ENCODE measurements at regions not wholly inside any gene's neighbourhood (a gene's known extent, or its start where the extent isn't known, plus 50 kb on each side); places are given as distances from the start of the nearest gene placed in this dataset.

GRCh38 chr1:67632356-67632755, 52.6 kb upstream of the GADD45A start:
- no peak for TF ChIP-seq CTCF (IDR thresholded peaks at IDR 0.05)
- H3K27ac ChIP-seq, result no peak overlapping the region
- H3K4me3 ChIP-seq, result no peak overlapping the region
- DNase-seq (ENCODE audit: low spot score), result no peak

- no peak for DNase-seq (ENCODE audit: low spot score)
- Histone ChIP-seq H3K4me3 (no peak overlapping the region), H3K27ac (no peak overlapping the region)
Observed at GRCh38 chr1:67632811-67633655, 52.0 kb upstream of the GADD45A start.

GRCh38 chr1:67634396-67634935, 50.5 kb upstream of the GADD45A start:
- Histone ChIP-seq H3K27ac (no peak overlapping the region), H3K4me3 (no peak overlapping the region)
- no peak for DNase-seq (ENCODE audit: low spot score)
- no peak for TF ChIP-seq CTCF (IDR thresholded peaks at IDR 0.05)

More at GRCh38 chr1:67632811-67633655, 52.0 kb upstream of the GADD45A start:
- TF ChIP-seq CTCF (IDR thresholded peaks at IDR 0.05), result no peak

GRCh38 chr1:67635055-67635809, 49.8 kb upstream of the GADD45A start:
- TF ChIP-seq CTCF (IDR thresholded peaks at IDR 0.05), result no peak
- Histone ChIP-seq H3K27ac (no peak overlapping the region), H3K4me3 (no peak overlapping the region)
- DNase-seq (ENCODE audit: low spot score), result no peak
